Head of caudate nucleus (tissue), 42 donors: ENCODE measurements at regions not wholly inside any gene's neighbourhood (a gene's known extent, or its start where the extent isn't known, plus 50 kb on each side); places are given as distances from the start of the nearest gene placed in this dataset.
"Not testable (repeated sequence)": the region's sequence is repeated elsewhere in the genome, so short reads cannot be mapped to it uniquely, and the experiment has no call there.

Source experiments
- DNase-seq, 42 donors: peaks; one replicate each; pipeline versions ENCODE4 v3.0.0 to v3.0.0-alpha.2; 2020 to 2021; ENCODE audit warnings: mixed read lengths in 7 of 42
- intact Hi-C: fragments of 100-400 bp; cut with DNase I; formaldehyde crosslinking; loops from one replicate; pipeline ENCODE4 v1.15.0; 2022

GRCh38 chr5:116998024-116998423, 423.4 kb upstream of the SEMA6A start:
- no peak for DNase-seq

GRCh38 chr5:116992681-116993080, 418.1 kb upstream of the SEMA6A start:
- intact Hi-C loops = no loop called here
- no peak for DNase-seq

More at GRCh38 chr5:116998024-116998423, 423.4 kb upstream of the SEMA6A start:
- intact Hi-C loops = no loop called here

- DNase-seq = peak in 35 of 42 donors; percentile 4 to 77 (median 22)
Observed at GRCh38 chr5:116989995-116990394, 415.4 kb upstream of the SEMA6A start.

GRCh38 chr5:116982035-116982434, 407.4 kb upstream of the SEMA6A start:
- DNase-seq = no peak
- intact Hi-C loops = no loop called here

More at GRCh38 chr5:116989995-116990394, 415.4 kb upstream of the SEMA6A start:
- intact Hi-C loops = no loop called here

- DNase-seq = no peak
- intact Hi-C loops = no loop called here
Observed at GRCh38 chr5:116980581-116980980, 406.0 kb upstream of the SEMA6A start.

GRCh38 chr5:116976767-116977166, 402.1 kb upstream of the SEMA6A start:
- DNase-seq = no peak
- intact Hi-C loops = no loop called here

- intact Hi-C loops = no loop called here
- no peak for DNase-seq
Observed at GRCh38 chr5:116971131-116971530, 396.5 kb upstream of the SEMA6A start.

- intact Hi-C loops = no loop called here
- no peak for DNase-seq
Observed at GRCh38 chr5:116970318-116970717, 395.7 kb upstream of the SEMA6A start.

- peak in 2 of 42 donors; percentile 13 to 18 for DNase-seq
- intact Hi-C loops = no loop called here
Observed at GRCh38 chr5:116964438-116964837, 389.8 kb upstream of the SEMA6A start.

GRCh38 chr5:116961021-116961420, 386.4 kb upstream of the SEMA6A start:
- no peak for DNase-seq
- intact Hi-C loops = no loop called here

GRCh38 chr5:116959843-116960242, 385.2 kb upstream of the SEMA6A start:
- DNase-seq = no peak
- intact Hi-C loops = no loop called here

- intact Hi-C loops = no loop called here
Observed at GRCh38 chr5:116953251-116953930, 378.8 kb upstream of the SEMA6A start.

GRCh38 chr5:116951219-116951618, 376.6 kb upstream of the SEMA6A start:
- intact Hi-C loops = no loop called here
- no peak for DNase-seq

More at GRCh38 chr5:116953251-116953930, 378.8 kb upstream of the SEMA6A start:
- peak in 33 of 42 donors; percentile 5 to 79 (median 43) for DNase-seq

- peak in 41 of 42 donors; percentile 21 to 86 (median 60) for DNase-seq
- intact Hi-C loops = loop anchor here (5.0 kb wide), 1 partner anchor 376 kb away; the partner anchor contains the start of gene SEMA6A
Observed at GRCh38 chr5:116947691-116948528, 373.3 kb upstream of the SEMA6A start.

- not testable (repeated sequence) for DNase-seq
- intact Hi-C loops = loop anchor here (5.0 kb wide), 1 partner anchor 373 kb away; the partner anchor contains the start of gene SEMA6A
Observed at GRCh38 chr5:116945613-116946382, 371.2 kb upstream of the SEMA6A start.

GRCh38 chr5:116944183-116944582, 369.6 kb upstream of the SEMA6A start:
- intact Hi-C loops = no loop called here
- no peak for DNase-seq

- DNase-seq = no peak
- intact Hi-C loops = no loop called here
Observed at GRCh38 chr5:116942622-116943021, 368.0 kb upstream of the SEMA6A start.

- intact Hi-C loops = no loop called here
- peak in 13 of 42 donors; percentile 3 to 44 (median 11) for DNase-seq
Observed at GRCh38 chr5:116939641-116940040, 365.0 kb upstream of the SEMA6A start.

GRCh38 chr5:116938488-116938887, 363.9 kb upstream of the SEMA6A start:
- peak in 32 of 42 donors; percentile 9 to 70 (median 36) for DNase-seq

More at GRCh38 chr5:116938488-116938887, 363.9 kb upstream of the SEMA6A start:
- intact Hi-C loops = no loop called here
